Activated T-helper 2 cell treated with anti-CD3 and anti-CD28 coated beads, Interferon-gamma antibody, Interleukin-2, Interleukin-4, amounts not matched to agents 10 μg/mL and 5 μg/mL and 100 μg/mL, durations not matched to agents 14 hours and 24 hours and 36 hours (primary cell): ENCODE measurements at regions not wholly inside any gene's neighbourhood (a gene's known extent, or its start where the extent isn't known, plus 50 kb on each side); places are given as distances from the start of the nearest gene placed in this dataset.

ENCODE experiments used
- DNase-seq: peaks from one replicate; pipeline ENCODE4 v3.0.0; 2021; ENCODE audit warnings: low spot score
- H3K27ac Mint-ChIP-seq: one replicate; pipeline ENCODE4 v1.8.0; 2021; ENCODE audit warnings: mixed read lengths
- H3K27me3 Mint-ChIP-seq: one replicate; pipeline ENCODE4 v1.8.0; 2021; ENCODE audit warnings: low read depth, mixed read lengths
- H3K36me3 Mint-ChIP-seq: one replicate; pipeline ENCODE4 v1.8.0; 2021; ENCODE audit warnings: low read depth, mixed read lengths
- H3K4me1 Mint-ChIP-seq: one replicate; pipeline ENCODE4 v1.8.0; 2021; ENCODE audit warnings: low read depth, mixed read lengths
- H3K4me3 Mint-ChIP-seq: one replicate; pipeline ENCODE4 v1.8.0; 2021; ENCODE audit warnings: low read depth, mild to moderate bottlenecking, moderate library complexity, mixed read lengths
- H3K9me3 Mint-ChIP-seq: one replicate; pipeline ENCODE4 v1.8.0; 2021; ENCODE audit warnings: mixed read lengths
- intact Hi-C: fragments of 100-400 bp; cut with micrococcal nuclease; formaldehyde crosslinking; loops from one replicate; pipeline ENCODE4 v1.15.1; 2023

- Mint-ChIP-seq H3K9me3 (peaks cover 4% of the 10 kb centered on the region), H3K27me3 (peaks cover 21% of the 10 kb centered on the region), H3K4me1 (peaks cover 4% of the 10 kb centered on the region), H3K36me3 (no peaks in the 10 kb centered on the region), H3K4me3 (no peak overlapping the region), H3K27ac (no peak overlapping the region)
- no peak for DNase-seq
- intact Hi-C loops = no loop called here
Measured at GRCh38 chr13:31081316-31081715, 80.4 kb downstream of the HSPH1 start.

- no peaks in the 10 kb centered on the region for H3K36me3 Mint-ChIP-seq
Measured at GRCh38 chr13:31074756-31075155, 86.9 kb downstream of the HSPH1 start.

GRCh38 chr13:31073859-31074718 lies 87.6 kb downstream of the HSPH1 start:
- H3K4me3 Mint-ChIP-seq = no peak overlapping the region
- no peaks in the 10 kb centered on the region for H3K27me3 Mint-ChIP-seq
- peaks cover 8% of the 10 kb centered on the region for H3K4me1 Mint-ChIP-seq
- peaks cover 4% of the 10 kb centered on the region for H3K9me3 Mint-ChIP-seq
- H3K27ac Mint-ChIP-seq = peak overlapping the region; percentile 11
- peak; percentile 13 for DNase-seq
- H3K36me3 Mint-ChIP-seq = no peaks in the 10 kb centered on the region
- intact Hi-C loops = loop anchor here (2.0 to 5.0 kb wide), 2 partner anchors 29 to 88 kb away; partner anchors contain the start of gene HSPH1

More at GRCh38 chr13:31074756-31075155, 86.9 kb downstream of the HSPH1 start:
- DNase-seq = no peak
- Mint-ChIP-seq H3K9me3 (peaks cover 4% of the 10 kb centered on the region), H3K27me3 (no peaks in the 10 kb centered on the region), H3K27ac (peak overlapping the region; percentile 6), H3K4me3 (no peak overlapping the region), H3K4me1 (peaks cover 8% of the 10 kb centered on the region)
- intact Hi-C loops = loop anchor here (2.0 to 5.0 kb wide), 2 partner anchors 30 to 88 kb away; partner anchors contain the start of gene HSPH1

GRCh38 chr13:31072041-31072440 lies 89.7 kb downstream of the HSPH1 start:
- DNase-seq = no peak
- Mint-ChIP-seq H3K27me3 (no peaks in the 10 kb centered on the region), H3K9me3 (peaks cover 4% of the 10 kb centered on the region), H3K27ac (no peak overlapping the region), H3K4me3 (no peak overlapping the region), H3K36me3 (no peaks in the 10 kb centered on the region), H3K4me1 (peaks cover 17% of the 10 kb centered on the region)
- intact Hi-C loops = loop anchor here (5.0 kb wide), 1 partner anchor 90 kb away; the partner anchor contains the start of gene HSPH1

GRCh38 chr13:31069808-31070534 lies 91.7 kb downstream of the HSPH1 start:
- H3K27me3 Mint-ChIP-seq = peaks cover 8% of the 10 kb centered on the region
- intact Hi-C loops = loop anchor here (5.0 kb wide), 1 partner anchor 92 kb away; the partner anchor contains the start of gene HSPH1
- H3K36me3 Mint-ChIP-seq = no peaks in the 10 kb centered on the region
- H3K4me1 Mint-ChIP-seq = peaks cover 9% of the 10 kb centered on the region
- H3K4me3 Mint-ChIP-seq = no peak overlapping the region
- H3K9me3 Mint-ChIP-seq = no peaks in the 10 kb centered on the region
- no peak for DNase-seq
- no peak overlapping the region for H3K27ac Mint-ChIP-seq

GRCh38 chr13:31068119-31068423 lies 93.6 kb downstream of the HSPH1 start:
- Mint-ChIP-seq H3K27ac (no peak overlapping the region), H3K36me3 (no peaks in the 10 kb centered on the region), H3K9me3 (peaks cover 4% of the 10 kb centered on the region), H3K4me1 (peaks cover 11% of the 10 kb centered on the region), H3K4me3 (no peak overlapping the region), H3K27me3 (peaks cover 10% of the 10 kb centered on the region)
- intact Hi-C loops = no loop called here
- DNase-seq = no peak

DNA sequence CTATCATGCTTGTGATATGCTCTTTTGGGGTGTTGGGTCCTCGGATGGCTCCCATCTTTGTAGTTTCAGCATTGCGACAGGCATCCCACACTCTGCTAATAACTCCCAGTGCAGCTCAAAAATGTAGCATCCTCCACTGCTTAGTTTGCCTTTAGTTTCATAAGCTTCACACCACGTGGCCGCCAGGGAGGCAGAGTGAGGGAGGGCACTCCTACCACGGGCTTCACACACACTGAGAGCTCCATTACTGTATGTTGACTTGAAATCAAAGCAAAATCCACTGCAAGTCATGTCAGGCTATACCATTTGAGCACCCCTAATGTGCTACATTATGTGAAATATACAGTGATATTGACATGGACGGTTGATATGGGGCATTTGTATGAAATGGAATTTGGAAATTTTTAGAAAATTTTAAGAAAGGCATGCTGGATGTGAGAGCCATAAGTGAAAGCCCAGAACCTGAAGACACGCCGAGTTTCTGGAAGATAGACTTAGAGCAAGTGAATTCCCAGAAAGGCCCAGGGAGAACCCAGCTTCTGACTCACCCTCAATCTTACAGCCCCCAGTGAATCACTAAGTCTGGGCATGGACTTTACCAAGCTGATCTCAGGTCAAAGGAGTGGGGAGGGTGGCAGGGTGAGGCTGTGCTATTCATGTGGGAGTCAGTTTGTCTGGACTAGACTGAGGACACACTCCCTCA lies 94.1 kb downstream of the HSPH1 start:
- Mint-ChIP-seq H3K36me3 (no peaks in the 10 kb centered on the region), H3K27ac (no peak overlapping the region), H3K27me3 (peaks cover 10% of the 10 kb centered on the region), H3K9me3 (peaks cover 4% of the 10 kb centered on the region), H3K4me3 (no peak overlapping the region), H3K4me1 (peaks cover 11% of the 10 kb centered on the region)
- intact Hi-C loops = no loop called here
- no peak for DNase-seq

DNA sequence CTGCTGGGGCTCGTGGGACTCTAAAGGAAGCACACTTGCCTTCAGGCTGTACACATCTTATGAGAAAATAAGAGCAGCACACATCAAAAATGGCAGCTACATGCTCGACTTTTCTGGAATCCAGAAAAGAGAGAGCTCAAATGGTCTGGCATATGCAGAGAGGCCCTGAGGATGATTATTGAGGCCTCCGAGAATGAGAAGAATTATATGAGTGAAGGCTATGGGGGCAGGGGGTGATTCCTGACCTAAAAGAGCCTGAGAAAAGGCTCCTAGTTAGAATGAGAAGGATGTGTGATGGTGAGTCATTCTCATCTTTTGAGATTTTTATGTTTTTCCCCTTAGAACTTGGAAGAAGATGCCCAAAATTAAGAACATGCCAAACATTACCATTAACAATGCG lies 97.1 kb downstream of the HSPH1 start:
- H3K27ac Mint-ChIP-seq = no peak overlapping the region
- H3K4me3 Mint-ChIP-seq = no peak overlapping the region
- no peaks in the 10 kb centered on the region for H3K36me3 Mint-ChIP-seq
- H3K9me3 Mint-ChIP-seq = peaks cover 4% of the 10 kb centered on the region
- intact Hi-C loops = no loop called here
- peaks cover 14% of the 10 kb centered on the region for H3K27me3 Mint-ChIP-seq
- DNase-seq = no peak
- H3K4me1 Mint-ChIP-seq = peaks cover 17% of the 10 kb centered on the region

GRCh38 chr13:31063772-31064171 lies 97.9 kb downstream of the HSPH1 start:
- H3K4me1 Mint-ChIP-seq = peaks cover 17% of the 10 kb centered on the region
- no peaks in the 10 kb centered on the region for H3K36me3 Mint-ChIP-seq
- no peak overlapping the region for H3K4me3 Mint-ChIP-seq

GRCh38 chr13:31060655-31061054 lies 101.0 kb downstream of the HSPH1 start:
- peaks cover 8% of the 10 kb centered on the region for H3K4me1 Mint-ChIP-seq
- H3K27ac Mint-ChIP-seq = no peak overlapping the region
- H3K36me3 Mint-ChIP-seq = no peaks in the 10 kb centered on the region
- H3K9me3 Mint-ChIP-seq = peaks cover 4% of the 10 kb centered on the region
- H3K27me3 Mint-ChIP-seq = peaks cover 8% of the 10 kb centered on the region
- no peak for DNase-seq
- intact Hi-C loops = no loop called here
- H3K4me3 Mint-ChIP-seq = no peak overlapping the region

More at GRCh38 chr13:31063772-31064171, 97.9 kb downstream of the HSPH1 start:
- Mint-ChIP-seq H3K27me3 (peaks cover 14% of the 10 kb centered on the region), H3K9me3 (peaks cover 4% of the 10 kb centered on the region), H3K27ac (no peak overlapping the region)
- intact Hi-C loops = no loop called here
- no peak for DNase-seq

GRCh38 chr13:31060220-31060619 lies 101.5 kb downstream of the HSPH1 start:
- Mint-ChIP-seq H3K36me3 (no peaks in the 10 kb centered on the region), H3K27me3 (peaks cover 6% of the 10 kb centered on the region), H3K9me3 (peaks cover 4% of the 10 kb centered on the region), H3K4me1 (peaks cover 8% of the 10 kb centered on the region), H3K27ac (no peak overlapping the region), H3K4me3 (no peak overlapping the region)
- intact Hi-C loops = no loop called here
- DNase-seq = no peak

DNA sequence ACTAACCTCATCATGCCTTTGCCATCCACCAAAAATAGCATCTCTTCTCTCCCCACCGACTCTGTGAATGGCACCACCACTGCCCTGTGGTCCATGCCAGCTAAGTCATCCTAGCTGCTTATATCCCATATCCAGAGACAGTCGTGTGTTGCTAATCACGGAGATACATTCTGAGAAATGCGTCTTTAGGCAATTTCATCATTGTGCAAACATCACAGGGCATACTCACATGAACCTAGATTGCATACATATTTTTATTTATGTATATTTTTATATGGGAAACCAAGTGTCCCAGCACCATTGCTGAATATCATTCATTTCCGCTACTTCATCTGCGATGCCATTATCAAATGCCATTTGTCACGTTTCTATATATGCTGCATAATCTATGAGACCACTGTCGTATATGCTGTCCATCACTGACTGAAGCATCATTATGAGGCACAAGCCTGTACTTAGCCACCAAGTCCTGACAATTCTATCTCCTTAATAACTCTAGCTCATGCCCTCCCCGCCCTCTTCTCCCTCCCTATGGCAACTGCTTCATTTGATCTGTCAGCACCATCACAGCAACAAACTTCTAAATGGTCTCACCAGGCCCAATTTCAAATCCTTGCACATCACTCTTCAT lies 104.2 kb downstream of the HSPH1 start:
- peaks cover 5% of the 10 kb centered on the region for H3K4me1 Mint-ChIP-seq
- peaks cover 3% of the 10 kb centered on the region for H3K27me3 Mint-ChIP-seq
- intact Hi-C loops = loop anchor here (1.0 kb wide), 1 partner anchor 13 kb away; no protein-coding TSS in a partner anchor
- no peak overlapping the region for H3K27ac Mint-ChIP-seq
- no peak for DNase-seq
- no peak overlapping the region for H3K4me3 Mint-ChIP-seq
- H3K9me3 Mint-ChIP-seq = no peaks in the 10 kb centered on the region
- no peaks in the 10 kb centered on the region for H3K36me3 Mint-ChIP-seq
